SHP77 treated with DMSO at 0.1 percent for 48 hours (cell line): ENCODE measurements at regions not wholly inside any gene's neighbourhood (a gene's known extent, or its start where the extent isn't known, plus 50 kb on each side); places are given as distances from the start of the nearest gene placed in this dataset.
"Not testable (repeated sequence)": the region's sequence is repeated elsewhere in the genome, so short reads cannot be mapped to it uniquely, and the experiment has no call there.

Source experiments
- DNase-seq: peaks from one replicate; lab custom pipeline; 2025; lab: John Stamatoyannopoulos, UW

- no peak for DNase-seq
Measured at GRCh38 chr10:2543142-2543886, 524.0 kb upstream of the PFKP start.

- DNase-seq = no peak
Measured at GRCh38 chr10:2541176-2541575, 526.2 kb upstream of the PFKP start.

- no peak for DNase-seq
Measured at GRCh38 chr10:2529945-2530344, 537.4 kb upstream of the PFKP start.

GRCh38 chr10:2525781-2526180 is 541.6 kb upstream of the PFKP start:
- DNase-seq = no peak

GRCh38 chr10:2519139-2519538 is 548.2 kb upstream of the PFKP start:
- DNase-seq = no peak

- no peak for DNase-seq
Measured at GRCh38 chr10:2509081-2509531, 558.2 kb upstream of the PFKP start.

- DNase-seq = not testable (repeated sequence)
Measured at GRCh38 chr10:2501366-2501940, 565.9 kb upstream of the PFKP start.

GRCh38 chr10:2494399-2494798 is 572.9 kb upstream of the PFKP start:
- no peak for DNase-seq

- DNase-seq = no peak
Measured at GRCh38 chr10:2488446-2489005, 578.8 kb upstream of the PFKP start.

GRCh38 chr10:2487921-2488320 is 579.4 kb upstream of the PFKP start:
- DNase-seq = no peak

GRCh38 chr10:2478656-2479055 is 588.7 kb upstream of the PFKP start:
- DNase-seq = no peak

GRCh38 chr10:2476812-2477553 is 590.4 kb upstream of the PFKP start:
- DNase-seq = no peak

- no peak for DNase-seq
Measured at GRCh38 chr10:2476218-2476811, 591.0 kb upstream of the PFKP start.

GRCh38 chr10:2475711-2476217 is 591.6 kb upstream of the PFKP start:
- no peak for DNase-seq

- DNase-seq = no peak
Measured at GRCh38 chr10:2471811-2472210, 595.5 kb upstream of the PFKP start.

- no peak for DNase-seq
Measured at GRCh38 chr10:2469802-2470201, 597.5 kb upstream of the PFKP start.

- DNase-seq = no peak
Measured at GRCh38 chr10:2464483-2464882, 602.9 kb upstream of the PFKP start.

- no peak for DNase-seq
Measured at GRCh38 chr10:2463316-2463715, 604.0 kb upstream of the PFKP start.

- DNase-seq = no peak
Measured at GRCh38 chr10:2462581-2462980, 604.8 kb upstream of the PFKP start.

GRCh38 chr10:2460812-2461211 is 606.5 kb upstream of the PFKP start:
- no peak for DNase-seq

- DNase-seq = no peak
Measured at GRCh38 chr10:2459713-2460112, 607.6 kb upstream of the PFKP start.

GRCh38 chr10:2456834-2457233 is 610.5 kb upstream of the PFKP start:
- no peak for DNase-seq
